GM21529 (cell line): ENCODE measurements at regions not wholly inside any gene's neighbourhood (a gene's known extent, or its start where the extent isn't known, plus 50 kb on each side); places are given as distances from the start of the nearest gene placed in this dataset.
A peak's percentile ranks its signal among the peaks of the same experiment; 100 is the strongest.

Experiments used
- ATAC-seq: cut with Tn5 transposase; IDR thresholded peaks from one replicate; pipeline ENCODE4 v1.9.1; 2021; ENCODE audit not compliant: unreplicated experiment

- no peak for ATAC-seq
Measured at GRCh38 chr13:53463106-53463505, 434.5 kb downstream of the OLFM4 start.

- ATAC-seq: no peak
Measured at GRCh38 chr13:53466576-53466975, 438.0 kb downstream of the OLFM4 start.

GRCh38 chr13:53473397-53473796, 444.8 kb downstream of the OLFM4 start:
- ATAC-seq: no peak

GRCh38 chr13:53474878-53475277, 446.3 kb downstream of the OLFM4 start:
- ATAC-seq: no peak

GRCh38 chr13:53490752-53491151, 462.1 kb downstream of the OLFM4 start:
- no peak for ATAC-seq

- ATAC-seq: no peak
Measured at GRCh38 chr13:53494406-53494805, 465.8 kb downstream of the OLFM4 start.

- no peak for ATAC-seq
Measured at GRCh38 chr13:53499576-53500133, 471.0 kb downstream of the OLFM4 start.

GRCh38 chr13:53501387-53501786, 472.8 kb downstream of the OLFM4 start:
- peak; percentile 52 for ATAC-seq

- ATAC-seq: no peak
Measured at GRCh38 chr13:53507741-53508140, 479.1 kb downstream of the OLFM4 start.

- no peak for ATAC-seq
Measured at GRCh38 chr13:53512635-53513034, 484.0 kb downstream of the OLFM4 start.

- no peak for ATAC-seq
Measured at GRCh38 chr13:53513226-53513625, 484.6 kb downstream of the OLFM4 start.

- ATAC-seq: no peak
Measured at GRCh38 chr13:53520132-53520531, 491.5 kb downstream of the OLFM4 start.

- ATAC-seq: no peak
Measured at GRCh38 chr13:53522034-53522433, 493.4 kb downstream of the OLFM4 start.

- ATAC-seq: no peak
Measured at GRCh38 chr13:53537586-53537985, 509.0 kb downstream of the OLFM4 start.

GRCh38 chr13:53545340-53545941, 516.8 kb downstream of the OLFM4 start:
- ATAC-seq: no peak

- ATAC-seq: no peak
Measured at GRCh38 chr13:53560556-53560955, 531.9 kb downstream of the OLFM4 start.

- ATAC-seq: no peak
Measured at GRCh38 chr13:53562419-53562818, 533.8 kb downstream of the OLFM4 start.

- no peak for ATAC-seq
Measured at GRCh38 chr13:53568491-53568890, 539.9 kb downstream of the OLFM4 start.

GRCh38 chr13:53569453-53569852, 540.8 kb downstream of the OLFM4 start:
- ATAC-seq: no peak

- no peak for ATAC-seq
Measured at GRCh38 chr13:53601113-53601512, 572.5 kb downstream of the OLFM4 start.

- ATAC-seq: no peak
Measured at GRCh38 chr13:53605326-53605725, 576.7 kb downstream of the OLFM4 start.

- ATAC-seq: no peak
Measured at GRCh38 chr13:53612200-53612599, 583.6 kb downstream of the OLFM4 start.

GRCh38 chr13:53622456-53622855, 593.8 kb downstream of the OLFM4 start:
- ATAC-seq: no peak
